HG02571 (cell line): ENCODE measurements at regions not wholly inside any gene's neighbourhood (a gene's known extent, or its start where the extent isn't known, plus 50 kb on each side); places are given as distances from the start of the nearest gene placed in this dataset.
"Not testable (repeated sequence)": the region's sequence is repeated elsewhere in the genome, so short reads cannot be mapped to it uniquely, and the experiment has no call there.

Experiments
- ATAC-seq: cut with Tn5 transposase; IDR thresholded peaks from one replicate; pipeline ENCODE4 v1.9.1; 2021; ENCODE audit warnings: mild to moderate bottlenecking, moderate library complexity; ENCODE audit not compliant: unreplicated experiment

DNA sequence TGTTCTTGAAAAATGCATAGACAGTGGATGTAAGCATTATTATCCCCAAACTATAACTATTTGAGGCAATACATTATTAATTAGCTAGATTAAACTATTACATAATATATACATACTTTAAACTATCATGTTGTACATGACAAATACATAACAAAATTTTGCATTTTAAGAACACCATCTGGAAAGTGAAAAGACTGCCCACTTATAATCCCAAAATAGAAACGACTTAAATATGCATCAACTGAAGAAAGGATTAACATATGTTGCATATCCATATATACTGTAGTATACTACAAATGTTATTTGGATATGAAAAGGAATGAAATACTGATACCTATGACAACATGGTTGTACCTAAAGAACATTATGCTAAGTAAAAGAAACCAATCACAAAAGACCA lies 700.8 kb upstream of the SPRY2 start:
- ATAC-seq: no peak

DNA sequence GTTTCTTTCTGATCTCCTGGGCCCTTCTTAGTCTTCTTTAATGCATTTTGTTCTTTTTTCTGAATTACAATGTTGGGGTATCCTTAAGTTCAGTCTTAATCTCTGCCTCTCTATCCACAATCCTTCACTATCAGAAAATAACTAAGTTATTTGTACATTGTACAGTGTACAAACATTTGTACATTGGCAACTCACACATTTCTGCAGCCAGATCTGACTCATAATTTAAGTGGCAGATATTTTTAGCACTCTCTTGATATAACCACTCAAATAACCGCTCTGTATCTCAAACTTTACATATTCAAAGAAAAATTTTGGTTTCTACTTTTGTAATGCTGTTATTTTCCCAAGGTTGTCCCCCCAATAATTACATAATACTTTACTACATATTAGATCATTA lies 691.1 kb upstream of the SPRY2 start:
- no peak for ATAC-seq

DNA sequence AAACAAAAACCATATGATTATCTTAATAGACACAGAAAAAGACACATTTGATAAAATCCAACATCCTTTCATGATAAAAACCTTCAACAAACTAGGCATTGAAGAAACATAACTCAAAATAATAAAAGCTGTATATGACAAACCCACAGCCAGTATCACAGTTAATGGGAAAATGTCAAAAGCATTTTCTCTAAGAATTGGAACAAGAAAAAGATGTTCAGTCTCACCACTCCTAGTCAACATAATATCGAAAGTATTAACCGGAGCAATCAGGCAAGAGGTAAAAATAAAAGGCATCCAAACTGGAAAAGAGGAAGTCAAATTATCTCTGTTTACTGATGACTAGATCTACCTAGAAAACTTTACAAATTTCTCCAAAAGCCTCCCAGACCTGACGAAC lies 684.2 kb upstream of the SPRY2 start:
- no peak for ATAC-seq

DNA sequence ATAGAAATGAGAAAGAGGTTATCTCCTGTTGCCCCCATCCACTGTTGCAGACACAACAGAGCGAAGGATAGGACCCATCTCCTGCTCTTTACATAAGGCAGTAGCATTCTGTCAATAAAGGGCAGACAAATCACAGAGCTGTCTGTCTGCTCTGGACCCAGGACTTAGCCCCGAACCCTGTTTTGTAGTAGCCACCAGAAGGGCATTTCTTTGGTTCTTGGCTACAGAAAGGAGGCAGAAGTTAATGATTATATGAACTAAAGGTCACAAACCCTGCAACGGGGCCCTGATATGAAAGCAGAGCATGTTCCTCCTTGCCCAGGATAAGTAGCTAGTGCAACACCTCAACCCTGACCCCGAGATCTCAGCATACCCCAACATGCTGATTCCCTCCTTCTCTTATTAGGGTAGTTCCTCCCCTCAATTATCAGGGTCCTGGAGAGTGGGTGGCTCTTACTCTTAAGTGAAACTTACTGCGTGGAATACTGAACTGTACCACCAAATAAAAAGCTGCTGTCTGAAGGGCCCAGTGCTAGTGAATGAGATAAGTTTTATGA lies 680.4 kb upstream of the SPRY2 start:
- ATAC-seq: no peak

DNA sequence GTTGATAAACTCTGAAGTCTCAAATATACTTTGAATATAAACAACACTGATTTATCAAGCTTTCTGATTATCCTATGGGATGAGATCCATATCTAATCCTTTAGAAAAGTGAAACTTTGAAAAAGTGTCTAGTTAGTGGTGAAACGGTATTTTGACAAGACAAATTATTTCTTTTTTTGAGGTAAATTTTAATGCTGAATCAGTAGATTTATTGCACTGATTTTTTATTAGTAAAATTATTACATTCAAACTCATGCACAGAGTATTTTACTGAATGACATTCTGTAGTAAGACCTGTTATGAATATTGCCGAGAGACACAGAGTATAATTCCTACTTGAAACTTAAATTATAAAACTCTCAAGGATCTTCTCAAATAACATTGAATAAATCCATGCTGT lies 679.1 kb upstream of the SPRY2 start:
- no peak for ATAC-seq

DNA sequence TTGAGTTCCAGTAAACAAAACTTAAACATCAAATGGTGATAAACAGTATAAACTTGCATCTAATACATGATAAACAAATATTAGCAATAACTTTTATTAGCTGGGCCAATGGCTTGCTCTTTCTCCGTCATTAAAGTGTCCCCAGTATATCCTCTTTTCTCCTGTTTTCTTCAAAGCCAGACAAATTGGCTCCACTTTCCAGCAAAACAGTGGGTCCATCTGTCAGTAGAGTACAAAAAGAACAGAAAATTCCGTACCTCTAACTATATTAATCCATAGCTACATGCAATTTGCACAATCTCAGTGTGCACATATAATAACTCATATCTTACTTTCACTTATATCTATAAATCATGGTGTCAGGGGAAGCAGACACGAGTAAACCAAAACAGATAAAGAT lies 678.0 kb upstream of the SPRY2 start:
- no peak for ATAC-seq

DNA sequence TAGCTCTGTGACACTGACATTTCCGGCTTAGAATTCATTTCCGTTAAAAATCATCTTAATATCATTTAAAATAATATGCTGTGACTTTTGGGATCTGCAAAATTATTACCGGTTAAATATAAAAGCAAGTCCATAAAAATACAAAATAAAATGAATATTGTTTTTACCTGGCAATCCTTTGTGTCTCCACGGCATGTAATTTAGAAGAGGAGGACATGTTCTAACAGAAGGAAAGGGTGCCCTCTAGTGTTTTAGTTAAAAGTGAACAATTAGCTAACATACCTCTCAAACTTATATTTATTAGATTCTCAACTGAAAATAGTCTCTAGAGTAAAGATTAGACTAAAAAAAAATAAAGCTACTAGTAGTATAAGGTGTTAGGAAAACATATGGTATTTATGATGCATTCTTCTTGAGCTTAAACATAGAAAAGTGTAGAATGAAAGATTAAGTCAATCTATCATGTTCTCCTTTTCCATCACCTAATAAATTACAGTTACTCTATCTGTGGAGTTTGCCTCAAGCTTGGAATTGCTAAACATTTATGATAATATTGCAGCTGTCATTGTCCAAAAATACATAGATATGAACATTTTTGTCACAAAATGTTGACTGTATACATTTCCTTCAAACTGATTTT lies 676.7 kb upstream of the SPRY2 start:
- peak; percentile 72 for ATAC-seq

DNA sequence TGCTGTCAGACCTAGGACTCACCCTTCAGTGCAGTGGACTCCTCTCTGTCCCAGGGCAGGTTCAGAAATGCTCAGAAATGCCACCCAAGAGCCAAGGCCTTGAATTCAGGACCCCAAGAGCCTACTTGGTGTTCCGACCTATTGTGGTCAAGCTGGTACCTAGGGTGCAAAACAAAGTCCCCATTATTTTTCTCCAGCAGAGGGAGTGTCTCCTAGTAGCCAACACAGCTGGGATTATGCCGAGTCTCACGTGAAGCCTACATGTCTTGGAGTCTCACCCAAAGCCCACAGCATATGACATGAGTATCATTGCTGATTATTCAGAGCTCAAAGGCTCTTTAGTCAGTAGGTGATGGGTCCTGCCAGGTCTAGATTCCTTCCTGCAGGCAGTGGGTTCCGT lies 671.1 kb upstream of the SPRY2 start:
- no peak for ATAC-seq

DNA sequence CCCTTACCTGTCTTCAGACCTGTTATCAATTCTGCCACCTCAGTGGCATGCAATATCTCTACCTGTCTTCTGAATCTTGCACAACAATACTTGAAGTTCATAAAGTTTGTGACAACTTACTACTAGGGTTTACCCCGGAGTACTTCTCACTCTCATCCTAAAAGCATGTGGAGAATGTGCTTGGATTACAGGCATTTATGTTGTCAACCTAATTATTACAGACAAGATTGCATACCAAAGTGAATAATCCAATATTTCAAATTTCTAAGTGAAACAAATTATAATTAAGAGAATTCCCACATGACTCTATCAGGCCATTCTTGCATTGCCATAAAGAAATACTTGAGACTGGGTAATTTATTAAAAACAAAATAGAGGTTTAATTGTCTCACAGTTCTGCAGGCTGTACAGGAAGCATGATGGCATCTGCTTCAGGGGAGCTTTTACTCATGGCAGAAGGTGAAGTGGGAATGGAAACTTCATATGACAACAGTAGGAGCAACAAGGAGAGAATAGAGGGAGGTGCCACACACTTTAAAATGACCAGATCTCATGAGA lies 661.0 kb upstream of the SPRY2 start:
- no peak for ATAC-seq

DNA sequence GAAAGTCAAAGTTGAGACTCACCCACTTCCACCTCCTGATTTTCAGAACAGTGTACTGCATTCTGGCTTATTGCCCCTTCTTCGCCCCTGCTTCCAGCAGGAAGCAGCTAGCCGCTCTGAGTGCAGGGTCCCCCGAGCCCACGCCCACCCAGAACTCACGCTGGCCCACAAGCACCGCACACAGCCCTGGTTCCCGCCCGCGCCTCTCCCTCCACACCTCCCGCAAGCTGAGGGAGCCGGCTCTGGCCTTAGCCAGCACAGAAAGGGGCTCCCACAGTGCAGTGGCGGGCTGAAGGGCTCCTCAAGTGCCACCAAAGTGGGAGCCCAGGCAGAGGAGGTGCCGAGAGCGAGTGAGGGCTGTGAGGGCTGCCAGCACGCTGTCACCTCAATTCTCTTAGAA lies 657.7 kb upstream of the SPRY2 start:
- ATAC-seq: not testable (repeated sequence)

DNA sequence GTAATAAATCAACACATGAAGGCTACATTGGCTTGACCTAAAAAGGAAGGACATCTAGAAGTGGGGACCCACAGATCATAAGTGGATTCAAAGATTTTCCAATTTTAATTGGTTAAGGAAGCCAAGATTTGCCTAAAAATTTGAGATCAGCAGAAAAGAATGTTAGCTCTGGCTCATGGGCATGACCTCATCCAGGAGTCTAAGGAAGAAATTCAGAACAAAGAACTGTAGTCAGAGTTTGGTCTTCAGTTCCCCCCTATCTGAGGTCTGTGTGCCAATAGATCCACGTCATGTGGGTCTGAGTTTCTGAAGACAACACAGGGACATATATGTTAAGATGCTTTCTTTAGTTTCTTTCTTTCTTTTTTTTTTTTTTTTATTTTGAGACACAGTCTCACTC lies 648.8 kb upstream of the SPRY2 start:
- no peak for ATAC-seq

DNA sequence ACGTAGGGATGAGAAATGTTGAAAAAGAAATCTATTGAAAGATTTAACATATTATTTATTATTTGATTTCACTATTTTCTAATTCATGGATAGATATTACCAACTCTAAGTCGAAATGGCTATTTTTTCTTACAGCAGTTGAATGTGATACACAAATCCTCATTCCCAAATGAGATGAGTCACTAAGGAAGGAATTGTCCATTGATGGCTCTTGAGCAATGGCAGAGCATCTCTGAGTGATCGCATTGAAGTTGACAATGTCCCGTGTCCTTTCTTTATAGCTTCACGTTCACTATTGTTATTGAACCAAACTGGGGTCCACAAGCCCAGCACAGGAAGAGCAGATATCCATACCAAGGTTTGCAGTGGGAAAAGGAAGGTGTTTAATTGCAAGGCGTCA lies 648.3 kb upstream of the SPRY2 start:
- ATAC-seq: no peak

DNA sequence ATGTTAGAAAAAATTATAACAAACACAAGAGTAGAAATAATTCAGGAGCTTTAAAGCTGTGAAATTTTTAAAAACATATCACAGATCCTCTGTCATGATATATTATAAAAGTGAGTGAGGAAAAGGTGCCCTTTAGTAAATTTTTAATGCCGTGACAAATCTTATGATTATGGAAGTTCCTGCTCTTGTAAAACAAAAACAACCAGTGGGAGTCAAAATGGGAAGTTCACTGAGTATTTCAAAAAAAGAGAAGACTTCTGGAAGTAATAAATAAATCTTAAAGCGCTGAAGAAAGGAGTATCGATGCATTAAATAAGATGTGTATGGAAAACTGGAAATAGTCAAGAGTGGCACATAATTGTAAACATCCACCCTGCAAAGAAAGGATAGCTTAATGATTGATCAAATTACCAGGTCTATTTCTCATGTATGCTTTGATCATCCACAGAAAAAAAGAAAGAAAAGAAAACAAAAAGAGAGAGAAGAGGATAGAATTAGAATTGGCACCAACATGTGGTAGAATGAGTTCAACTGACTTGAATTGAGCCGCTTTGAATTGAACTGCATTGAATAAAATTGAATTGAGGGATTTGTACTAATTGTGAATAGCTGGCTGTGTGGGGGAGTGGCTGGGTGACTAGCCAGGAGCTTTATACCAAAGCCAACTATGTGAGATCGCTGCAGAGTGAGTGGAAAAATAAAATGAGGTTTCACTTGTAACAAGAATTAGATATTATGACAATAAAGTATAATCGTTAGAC lies 647.6 kb upstream of the SPRY2 start:
- ATAC-seq: no peak

DNA sequence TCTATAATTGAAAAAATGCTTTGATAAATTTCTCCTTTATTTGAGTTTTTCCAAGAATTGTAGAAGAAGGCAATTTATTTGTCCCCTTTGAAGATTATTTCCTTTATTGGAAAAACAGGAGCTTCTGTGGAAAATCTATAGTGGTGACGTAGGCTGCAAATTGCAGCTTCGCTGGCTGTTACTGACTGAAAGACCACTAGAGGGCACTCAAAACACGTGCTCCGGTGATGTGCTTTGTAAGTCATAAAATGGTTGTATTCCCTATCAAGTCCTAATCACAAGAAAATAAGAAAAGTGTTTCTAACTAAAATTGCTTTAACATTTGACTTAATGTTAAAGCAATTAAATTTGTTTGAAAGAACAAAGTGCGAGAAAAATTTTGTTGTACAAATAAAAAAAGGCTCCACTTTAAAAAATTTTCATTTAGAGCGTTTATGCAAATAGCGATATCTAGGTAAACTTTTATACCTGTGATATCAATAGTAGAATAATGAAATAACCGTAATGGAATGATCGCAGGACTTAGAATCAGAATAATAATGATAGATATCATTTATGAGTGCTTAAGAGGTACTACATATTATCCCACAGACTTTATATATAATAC lies 638.2 kb upstream of the SPRY2 start:
- no peak for ATAC-seq

DNA sequence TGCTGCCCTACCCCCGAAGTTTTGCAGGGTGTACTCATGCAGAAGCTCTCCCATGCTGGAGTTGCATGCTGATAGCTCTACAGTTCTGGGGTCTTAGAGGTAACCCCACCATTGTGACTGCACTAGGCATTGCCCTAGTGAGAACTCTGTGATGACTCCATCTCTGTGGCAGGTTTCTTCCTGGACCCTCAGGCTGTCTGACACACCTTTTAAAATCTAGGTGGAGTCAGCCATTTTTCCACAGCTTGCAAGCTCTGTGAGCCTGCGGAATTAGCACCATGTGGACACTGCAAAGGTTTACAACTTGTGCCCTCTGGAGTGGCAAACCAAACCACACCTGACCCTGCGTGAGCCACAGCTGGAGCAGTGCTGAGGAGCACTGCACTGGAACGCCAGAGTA lies 636.2 kb upstream of the SPRY2 start:
- no peak for ATAC-seq

DNA sequence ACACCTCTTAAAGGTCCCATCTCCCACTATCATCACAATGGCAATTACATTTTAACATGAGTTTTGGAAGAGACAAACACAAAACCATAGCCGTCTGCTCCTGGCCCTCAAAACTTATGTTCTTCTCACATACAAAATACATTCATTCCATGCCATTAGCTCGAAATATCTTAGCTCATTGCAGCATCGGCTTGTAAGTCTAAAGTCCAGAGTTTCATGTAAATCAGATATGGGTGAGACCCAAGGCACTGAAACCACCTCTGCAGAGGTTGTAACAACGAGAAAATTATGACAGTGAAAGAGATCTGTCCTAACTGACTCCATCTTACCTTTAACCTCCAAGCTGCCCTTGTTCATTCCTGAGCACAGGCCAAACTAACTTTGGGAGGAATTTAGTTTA lies 635.0 kb upstream of the SPRY2 start:
- ATAC-seq: no peak

DNA sequence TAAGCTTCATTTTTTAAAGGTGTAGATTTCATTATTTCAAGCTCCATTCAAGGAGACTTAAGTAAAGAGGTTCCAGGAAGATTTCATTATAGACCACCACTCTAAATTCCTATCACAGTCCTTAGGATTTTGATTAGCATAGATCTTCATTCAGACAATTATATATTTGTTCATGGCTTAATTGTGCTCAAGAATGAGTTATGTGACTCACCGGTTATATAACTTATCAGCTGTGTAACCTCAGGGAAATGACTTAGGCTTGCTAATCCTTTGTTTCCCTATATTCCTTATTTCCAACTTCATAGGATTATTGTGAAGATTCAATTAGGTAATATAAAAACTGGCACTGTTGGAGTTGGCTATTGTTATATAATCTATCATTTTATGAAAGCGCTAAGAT lies 632.8 kb upstream of the SPRY2 start:
- no peak for ATAC-seq

DNA sequence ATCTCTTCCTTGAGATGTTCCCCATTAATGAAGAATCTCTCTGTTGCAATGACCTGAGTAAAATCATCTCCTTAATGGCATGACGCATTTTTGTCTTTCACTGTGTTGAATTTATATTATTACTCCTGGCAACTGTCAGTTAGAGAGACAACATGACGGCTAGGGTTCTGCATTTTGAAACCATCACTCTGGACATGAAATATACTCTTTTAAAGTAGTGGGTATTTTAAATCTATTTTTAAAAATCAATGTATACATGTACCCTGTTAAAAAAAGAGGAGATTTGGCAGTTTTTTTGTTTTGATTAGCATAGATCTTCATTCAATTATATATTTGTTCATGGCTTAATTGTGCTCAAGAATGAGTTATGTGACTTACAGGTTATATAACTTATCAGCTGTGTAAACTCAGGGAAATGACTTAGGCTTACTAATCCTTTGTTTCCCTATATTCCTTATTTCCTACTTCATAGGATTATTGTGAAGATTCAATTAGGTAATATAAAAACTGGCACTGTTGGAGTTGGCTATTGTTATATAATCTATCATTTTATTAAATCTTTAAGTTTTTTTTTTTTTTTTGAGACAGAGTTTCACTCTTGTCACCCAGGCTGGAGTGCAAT lies 632.0 kb upstream of the SPRY2 start:
- ATAC-seq: no peak

DNA sequence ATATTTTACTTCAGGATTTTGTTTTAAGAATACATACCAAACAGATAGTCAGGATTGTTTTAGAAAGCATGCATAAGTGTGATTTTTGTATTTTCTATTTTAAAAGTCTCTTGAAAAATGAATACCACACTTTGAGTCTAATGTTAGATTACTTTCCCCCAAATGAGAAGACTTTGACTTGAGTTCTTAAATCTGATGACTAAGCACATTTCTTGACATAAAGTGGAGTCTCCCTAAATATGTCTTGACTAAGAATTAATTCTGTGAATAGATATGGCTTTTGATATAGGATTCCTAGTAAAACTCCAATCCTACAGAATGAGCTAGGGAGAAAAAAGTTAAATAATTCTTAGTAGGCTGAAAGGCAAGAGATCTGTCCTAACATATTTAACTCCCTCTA lies 624.2 kb upstream of the SPRY2 start:
- no peak for ATAC-seq

DNA sequence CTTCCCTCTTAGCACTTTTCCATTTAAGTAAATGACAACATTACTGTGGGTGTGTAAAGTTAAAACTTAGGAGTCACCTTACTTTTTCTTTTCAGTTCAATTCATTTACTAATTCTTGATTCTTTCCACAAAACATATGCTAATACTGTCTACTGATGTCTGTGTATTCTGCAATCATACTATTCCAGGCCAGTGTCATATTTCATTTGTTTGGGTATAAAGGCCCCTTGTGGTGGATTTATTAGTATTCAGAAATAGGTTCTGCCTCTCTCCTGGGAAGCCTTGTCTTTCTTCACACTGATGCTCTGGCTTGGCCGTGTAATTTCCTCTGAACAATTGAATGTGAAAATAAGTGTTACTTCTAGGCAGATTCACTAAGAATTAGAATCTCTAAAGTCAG lies 621.9 kb upstream of the SPRY2 start:
- no peak for ATAC-seq

DNA sequence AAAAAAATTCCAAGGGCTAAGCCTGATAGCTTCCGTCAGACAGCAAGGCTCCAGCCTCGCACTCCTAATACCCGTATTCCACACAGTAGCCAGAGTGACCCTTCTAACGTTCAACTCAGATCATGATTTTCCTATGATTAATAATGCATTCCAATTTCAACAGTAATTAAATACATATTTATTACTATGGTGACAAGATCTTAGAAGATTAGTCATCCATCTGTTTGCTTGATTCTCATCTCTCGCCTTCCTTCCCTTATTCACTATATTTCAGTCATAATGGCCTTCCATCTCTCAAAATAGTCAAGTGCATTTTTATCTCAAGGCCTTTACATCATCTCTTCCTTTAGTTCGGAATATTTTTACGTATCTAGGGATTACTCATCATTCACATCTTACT lies 621.2 kb upstream of the SPRY2 start:
- no peak for ATAC-seq
